ENCODE measurements at regions not wholly inside any gene's neighbourhood (a gene's known extent, or its start where the extent isn't known, plus 50 kb on each side); places are given as distances from the start of the nearest gene placed in this dataset.

DNA sequence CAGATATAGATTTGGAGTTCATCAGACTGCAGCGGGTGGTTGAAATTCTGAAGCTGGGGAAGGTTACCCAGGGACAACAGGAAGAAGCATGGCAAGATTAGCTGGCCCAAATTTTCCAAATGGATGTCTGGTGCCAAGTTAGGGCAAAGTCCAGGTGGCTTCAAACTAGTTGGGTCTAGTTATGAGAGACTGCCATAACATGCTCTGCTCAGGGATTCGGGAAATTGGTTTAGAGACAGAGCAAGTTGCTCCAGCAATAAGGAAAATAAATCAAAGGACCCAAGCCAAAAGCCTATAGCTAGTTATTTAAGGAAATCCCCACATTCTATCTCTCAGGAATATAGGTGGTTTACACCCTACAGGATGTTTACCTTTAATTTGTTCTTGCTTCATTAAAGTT lies 125.7 kb upstream of the BTG1 start:
- Histone ChIP-seq H3K9me3 (ENCODE audit: low read depth, low read length) (no peaks in the 10 kb centered on the region), H3K4me1 (ENCODE audit: insufficient read depth, low read length) (no peaks in the 10 kb centered on the region), H2AFZ (ENCODE audit: low read length) (no peak overlapping the region), H3K4me3 (ENCODE audit: insufficient read depth, low read length) (no peak overlapping the region), H3K27me3 (ENCODE audit: insufficient read depth, low read length) (no peaks in the 10 kb centered on the region), H3K79me2 (ENCODE audit: insufficient read depth, low read length) (no peaks in the 10 kb centered on the region), H3K27ac (ENCODE audit: low read depth, low read length) (no peak overlapping the region), H3K36me3 (ENCODE audit: insufficient read depth, low read length) (no peaks in the 10 kb centered on the region), H3K4me2 (ENCODE audit: insufficient read depth, low read length) (no peak overlapping the region), H4K20me1 (ENCODE audit: insufficient read depth, low read length) (no peaks in the 10 kb centered on the region)
- TF ChIP-seq, protein P1, sequence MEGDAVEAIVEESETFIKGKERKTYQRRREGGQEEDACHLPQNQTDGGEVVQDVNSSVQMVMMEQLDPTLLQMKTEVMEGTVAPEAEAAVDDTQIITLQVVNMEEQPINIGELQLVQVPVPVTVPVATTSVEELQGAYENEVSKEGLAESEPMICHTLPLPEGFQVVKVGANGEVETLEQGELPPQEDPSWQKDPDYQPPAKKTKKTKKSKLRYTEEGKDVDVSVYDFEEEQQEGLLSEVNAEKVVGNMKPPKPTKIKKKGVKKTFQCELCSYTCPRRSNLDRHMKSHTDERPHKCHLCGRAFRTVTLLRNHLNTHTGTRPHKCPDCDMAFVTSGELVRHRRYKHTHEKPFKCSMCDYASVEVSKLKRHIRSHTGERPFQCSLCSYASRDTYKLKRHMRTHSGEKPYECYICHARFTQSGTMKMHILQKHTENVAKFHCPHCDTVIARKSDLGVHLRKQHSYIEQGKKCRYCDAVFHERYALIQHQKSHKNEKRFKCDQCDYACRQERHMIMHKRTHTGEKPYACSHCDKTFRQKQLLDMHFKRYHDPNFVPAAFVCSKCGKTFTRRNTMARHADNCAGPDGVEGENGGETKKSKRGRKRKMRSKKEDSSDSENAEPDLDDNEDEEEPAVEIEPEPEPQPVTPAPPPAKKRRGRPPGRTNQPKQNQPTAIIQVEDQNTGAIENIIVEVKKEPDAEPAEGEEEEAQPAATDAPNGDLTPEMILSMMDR (IDR thresholded peaks at IDR 0.05; ENCODE audit: extremely low read depth, low read depth, low read length) = no peak
- no peak for DNase-seq (ENCODE audit: insufficient read length, low spot score, missing footprints)

- Histone ChIP-seq H3K4me2 (ENCODE audit: insufficient read depth, low read length) (no peak overlapping the region), H2AFZ (ENCODE audit: low read length) (no peak overlapping the region), H4K20me1 (ENCODE audit: insufficient read depth, low read length) (no peaks in the 10 kb centered on the region), H3K79me2 (ENCODE audit: insufficient read depth, low read length) (no peaks in the 10 kb centered on the region), H3K27me3 (ENCODE audit: insufficient read depth, low read length) (no peaks in the 10 kb centered on the region), H3K4me3 (ENCODE audit: insufficient read depth, low read length) (no peak overlapping the region), H3K27ac (ENCODE audit: low read depth, low read length) (no peak overlapping the region), H3K36me3 (ENCODE audit: insufficient read depth, low read length) (no peaks in the 10 kb centered on the region), H3K9me3 (ENCODE audit: low read depth, low read length) (no peaks in the 10 kb centered on the region), H3K4me1 (ENCODE audit: insufficient read depth, low read length) (no peaks in the 10 kb centered on the region)
- DNase-seq (ENCODE audit: insufficient read length, low spot score, missing footprints) = no peak
- TF ChIP-seq, protein P1 (IDR thresholded peaks at IDR 0.05; ENCODE audit: extremely low read depth, low read depth, low read length) = no peak
Measured at GRCh38 chr12:92270521-92270920, 124.9 kb upstream of the BTG1 start.

- no peaks in the 10 kb centered on the region for H3K27me3 ChIP-seq (ENCODE audit: insufficient read depth, low read length)
- no peaks in the 10 kb centered on the region for H3K36me3 ChIP-seq (ENCODE audit: insufficient read depth, low read length)
- no peaks in the 10 kb centered on the region for H3K4me1 ChIP-seq (ENCODE audit: insufficient read depth, low read length)
- H3K4me2 ChIP-seq (ENCODE audit: insufficient read depth, low read length) = no peak overlapping the region
- no peaks in the 10 kb centered on the region for H4K20me1 ChIP-seq (ENCODE audit: insufficient read depth, low read length)
- no peak overlapping the region for H3K4me3 ChIP-seq (ENCODE audit: insufficient read depth, low read length)
- no peak overlapping the region for H3K27ac ChIP-seq (ENCODE audit: low read depth, low read length)
- TF ChIP-seq, protein P1 (IDR thresholded peaks at IDR 0.05; ENCODE audit: extremely low read depth, low read depth, low read length) = no peak
- H3K9me3 ChIP-seq (ENCODE audit: low read depth, low read length) = no peaks in the 10 kb centered on the region
- H2AFZ ChIP-seq (ENCODE audit: low read length) = no peak overlapping the region
- no peak for DNase-seq (ENCODE audit: insufficient read length, low spot score, missing footprints)
- H3K79me2 ChIP-seq (ENCODE audit: insufficient read depth, low read length) = no peaks in the 10 kb centered on the region
Measured at GRCh38 chr12:92268946-92269345, 123.3 kb upstream of the BTG1 start.

DNA sequence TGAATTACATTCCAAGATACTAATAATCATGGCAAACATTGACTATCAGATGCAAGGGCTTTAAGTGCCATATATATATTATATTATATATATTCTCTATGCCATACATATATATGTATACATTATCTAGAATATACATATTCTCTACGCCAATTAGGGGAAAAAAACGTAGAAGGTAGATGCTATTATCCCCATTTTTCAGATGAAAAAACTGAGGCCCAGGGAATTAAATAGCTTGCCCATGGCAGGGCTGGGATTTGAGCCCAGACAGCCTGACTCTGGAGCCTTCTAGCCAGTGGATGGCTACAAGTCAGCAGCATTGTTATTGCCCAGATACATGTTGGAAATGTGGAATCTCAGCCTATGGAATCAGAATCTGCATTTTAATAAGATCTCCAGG lies 116.0 kb upstream of the BTG1 start:
- Histone ChIP-seq H3K27ac (ENCODE audit: low read depth, low read length) (no peak overlapping the region), H3K27me3 (ENCODE audit: insufficient read depth, low read length) (no peaks in the 10 kb centered on the region), H3K4me3 (ENCODE audit: insufficient read depth, low read length) (no peak overlapping the region), H3K9me3 (ENCODE audit: low read depth, low read length) (no peaks in the 10 kb centered on the region), H4K20me1 (ENCODE audit: insufficient read depth, low read length) (no peaks in the 10 kb centered on the region), H3K79me2 (ENCODE audit: insufficient read depth, low read length) (no peaks in the 10 kb centered on the region), H3K4me2 (ENCODE audit: insufficient read depth, low read length) (no peak overlapping the region), H3K36me3 (ENCODE audit: insufficient read depth, low read length) (no peaks in the 10 kb centered on the region), H2AFZ (ENCODE audit: low read length) (no peak overlapping the region), H3K4me1 (ENCODE audit: insufficient read depth, low read length) (no peaks in the 10 kb centered on the region)
- TF ChIP-seq, protein P1 (IDR thresholded peaks at IDR 0.05; ENCODE audit: extremely low read depth, low read depth, low read length) = no peak
- DNase-seq (ENCODE audit: insufficient read length, low spot score, missing footprints) = no peak

Data from osteoblast (primary cell).